Thoracic aorta (tissue), 2 donors: ENCODE measurements at regions not wholly inside any gene's neighbourhood (a gene's known extent, or its start where the extent isn't known, plus 50 kb on each side); places are given as distances from the start of the nearest gene placed in this dataset.
A peak's percentile ranks its signal among the peaks of the same experiment; 100 is the strongest.

Source experiments
- ATAC-seq: fragments of 150-250 bp; one replicate; pipeline ENCODE4 v1.8.0; 2017; ENCODE audit warnings: low read depth; ENCODE audit not compliant: insufficient number of reproducible peaks, low FRiP score
- DNase-seq: peaks from one replicate; pipeline ENCODE4 v3.0.0-alpha.2; 2020; ENCODE audit warnings: low spot score
- H3K27ac ChIP-seq, 2 donors: fragments of 200-600 bp; sonication (generic); 1 replicate in 1 of 2; 2 replicates in 1 of 2; pipeline ENCODE4 v1.5.1; 2016; ENCODE audit warnings: mild to moderate bottlenecking in 2 of 2, moderate library complexity in 2 of 2
- H3K27me3 ChIP-seq: fragments of 200-600 bp; sonication (generic); replicated peaks from 2 replicates; pipeline ENCODE4 v1.6.0; 2016; ENCODE audit warnings: mild to moderate bottlenecking; ENCODE audit not compliant: insufficient read depth
- H3K36me3 ChIP-seq: fragments of 200-600 bp; sonication (generic); one replicate; pipeline ENCODE4 v1.5.1; 2016
- H3K4me1 ChIP-seq, 2 donors: fragments of 200-600 bp; sonication (generic); 1 replicate in 1 of 2; 2 replicates in 1 of 2; pipeline versions ENCODE4 v1.5.1 to v1.6.0; 2016; ENCODE audit warnings: low read depth in 2 of 2, mild to moderate bottlenecking in 1 of 2; ENCODE audit not compliant: control insufficient read depth in 1 of 2
- H3K4me3 ChIP-seq: fragments of 200-600 bp; sonication (generic); 2 replicates; pipeline ENCODE4 v1.5.1; 2016; ENCODE audit warnings: mild to moderate bottlenecking
- H3K9me3 ChIP-seq: fragments of 200-600 bp; sonication (generic); 2 replicates; pipeline ENCODE4 v1.5.1; 2016
- TF ChIP-seq, protein P1 (sequence below): fragments of 200-600 bp; sonication (generic); IDR thresholded peaks from one replicate; pipeline ENCODE4 v1.5.1; 2019; ENCODE audit warnings: antibody characterized with exemption

DNA sequence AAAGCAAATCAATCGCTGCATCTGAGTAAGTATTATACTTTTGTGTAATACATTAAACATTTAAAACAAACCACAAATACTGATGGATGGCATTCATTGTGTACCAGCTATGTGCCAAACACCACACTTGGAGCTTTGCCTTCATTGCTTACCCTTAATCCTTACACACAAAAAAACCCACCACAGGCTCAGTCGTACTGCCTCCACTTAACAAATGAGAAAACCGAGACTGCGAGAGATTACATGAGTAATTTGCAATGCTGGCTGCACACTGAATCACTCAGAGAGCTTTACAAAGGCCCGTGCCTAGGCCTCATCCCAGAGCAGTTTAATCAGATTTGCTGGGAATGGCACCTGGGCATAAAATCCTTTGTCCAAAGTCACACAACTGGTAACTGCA is 130.5 kb downstream of the EDN1 start:
- Histone ChIP-seq H3K27me3 (no peaks in the 10 kb centered on the region), H3K27ac (no peak overlapping the region), H3K4me3 (no peak overlapping the region), H3K4me1 (peaks cover 23 to 34% of the 10 kb centered on the region in 2 donors), H3K9me3 (no peaks in the 10 kb centered on the region), H3K36me3 (no peaks in the 10 kb centered on the region)
- TF ChIP-seq, protein P1, sequence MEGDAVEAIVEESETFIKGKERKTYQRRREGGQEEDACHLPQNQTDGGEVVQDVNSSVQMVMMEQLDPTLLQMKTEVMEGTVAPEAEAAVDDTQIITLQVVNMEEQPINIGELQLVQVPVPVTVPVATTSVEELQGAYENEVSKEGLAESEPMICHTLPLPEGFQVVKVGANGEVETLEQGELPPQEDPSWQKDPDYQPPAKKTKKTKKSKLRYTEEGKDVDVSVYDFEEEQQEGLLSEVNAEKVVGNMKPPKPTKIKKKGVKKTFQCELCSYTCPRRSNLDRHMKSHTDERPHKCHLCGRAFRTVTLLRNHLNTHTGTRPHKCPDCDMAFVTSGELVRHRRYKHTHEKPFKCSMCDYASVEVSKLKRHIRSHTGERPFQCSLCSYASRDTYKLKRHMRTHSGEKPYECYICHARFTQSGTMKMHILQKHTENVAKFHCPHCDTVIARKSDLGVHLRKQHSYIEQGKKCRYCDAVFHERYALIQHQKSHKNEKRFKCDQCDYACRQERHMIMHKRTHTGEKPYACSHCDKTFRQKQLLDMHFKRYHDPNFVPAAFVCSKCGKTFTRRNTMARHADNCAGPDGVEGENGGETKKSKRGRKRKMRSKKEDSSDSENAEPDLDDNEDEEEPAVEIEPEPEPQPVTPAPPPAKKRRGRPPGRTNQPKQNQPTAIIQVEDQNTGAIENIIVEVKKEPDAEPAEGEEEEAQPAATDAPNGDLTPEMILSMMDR, result no peak
- DNase-seq (no peak), ATAC-seq (no peak)

DNA sequence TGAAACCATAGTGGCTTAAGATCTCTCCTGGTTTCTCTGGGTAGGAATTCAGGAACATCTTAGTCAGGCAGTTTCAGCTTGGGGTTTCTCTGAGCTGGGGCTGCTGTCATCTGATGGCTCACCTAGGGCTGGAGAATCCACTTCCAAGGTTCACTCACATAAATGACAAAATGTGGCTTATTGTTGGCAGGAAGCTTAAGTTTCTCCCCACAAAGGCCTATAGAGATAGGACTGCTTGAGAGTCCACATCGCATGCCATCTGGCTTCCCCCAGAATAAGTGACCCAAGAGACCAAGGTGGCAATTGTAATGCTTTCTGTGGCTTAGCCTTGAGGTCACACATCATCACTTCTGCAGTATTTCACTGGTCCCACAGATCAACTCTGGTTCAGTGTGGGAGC is 131.4 kb downstream of the EDN1 start:
- H3K4me1 ChIP-seq, result peaks cover 28 to 41% of the 10 kb centered on the region in 2 donors
- no peaks in the 10 kb centered on the region for H3K27me3 ChIP-seq
- H3K36me3 ChIP-seq, result no peaks in the 10 kb centered on the region
- DNase-seq (no peak), ATAC-seq (no peak)
- no peak overlapping the region for H3K4me3 ChIP-seq
- H3K27ac ChIP-seq, result no peak overlapping the region
- TF ChIP-seq, protein P1, result no peak
- H3K9me3 ChIP-seq, result no peaks in the 10 kb centered on the region

DNA sequence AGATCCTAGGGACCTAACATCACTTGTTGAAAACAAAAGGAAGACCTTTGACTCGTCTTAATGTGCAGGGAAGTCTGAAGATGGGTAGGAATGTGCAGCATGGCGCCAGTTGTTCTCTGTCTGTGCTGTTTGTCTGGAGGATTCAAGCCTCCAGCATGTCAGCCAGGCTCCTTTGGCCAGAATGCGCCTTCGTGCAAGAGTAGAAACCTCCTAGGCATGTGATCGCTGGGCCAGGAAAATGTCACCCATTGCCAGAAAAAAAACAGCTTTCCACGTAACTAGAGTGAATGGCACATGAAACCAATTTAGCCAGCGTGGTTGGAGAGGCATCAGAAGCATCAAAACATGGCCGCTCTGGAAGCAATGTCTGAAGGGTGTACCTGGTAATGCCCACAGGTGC is 132.7 kb downstream of the EDN1 start:
- DNase-seq (no peak), ATAC-seq (no peak)
- TF ChIP-seq, protein P1, result no peak
- Histone ChIP-seq H3K36me3 (no peaks in the 10 kb centered on the region), H3K4me1 (peaks cover 30 to 54% of the 10 kb centered on the region in 2 donors), H3K27ac (peak overlapping the region; percentile 6 to 75), H3K9me3 (no peaks in the 10 kb centered on the region), H3K27me3 (no peaks in the 10 kb centered on the region), H3K4me3 (no peak overlapping the region)

DNA sequence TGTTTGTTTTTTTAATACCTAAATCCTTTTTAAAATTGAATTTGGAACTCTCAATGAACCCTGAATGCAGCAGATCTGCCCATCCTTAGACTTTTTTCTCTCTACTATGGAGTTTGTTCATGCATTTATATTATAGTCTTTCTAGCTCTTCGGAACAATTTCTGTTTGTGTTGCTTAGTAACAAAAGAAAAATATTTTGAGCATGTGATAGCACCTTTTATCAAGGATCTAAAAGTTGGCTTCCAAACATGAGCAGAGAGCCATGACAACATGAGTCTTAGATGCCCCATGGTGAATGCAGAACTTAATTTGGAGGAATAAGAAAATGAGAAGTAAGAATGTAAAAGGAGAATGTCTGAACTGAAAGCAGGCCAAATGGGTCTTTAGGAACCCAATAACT is 133.7 kb downstream of the EDN1 start:
- Histone ChIP-seq H3K4me1 (peaks cover 30 to 57% of the 10 kb centered on the region in 2 donors), H3K4me3 (no peak overlapping the region), H3K27ac (peak overlapping the region; percentile 21 to 75), H3K36me3 (no peaks in the 10 kb centered on the region), H3K9me3 (no peaks in the 10 kb centered on the region), H3K27me3 (no peaks in the 10 kb centered on the region)
- ATAC-seq, result peak; percentile 40
- no peak for DNase-seq
- TF ChIP-seq, protein P1, result no peak

DNA sequence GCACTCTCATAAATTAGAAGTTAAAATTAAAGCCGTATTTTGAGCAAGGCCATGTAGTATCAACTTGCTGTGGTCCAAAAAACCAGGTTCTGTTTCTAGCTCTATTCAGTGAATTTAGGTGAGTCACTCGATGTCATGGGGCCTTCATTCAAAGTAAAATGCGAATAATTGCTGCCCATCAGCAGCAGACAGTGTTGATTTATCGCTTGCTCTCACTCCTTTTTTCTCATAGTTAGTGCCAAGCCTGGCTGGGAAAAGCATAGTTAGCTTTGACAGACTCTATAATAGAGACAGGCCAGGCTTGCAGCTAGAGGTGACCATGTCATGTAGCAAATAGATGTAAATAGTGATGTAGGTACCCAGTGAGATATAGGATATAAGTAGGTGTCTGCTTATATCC is 136.0 kb downstream of the EDN1 start:
- DNase-seq (no peak), ATAC-seq (no peak)
- H3K36me3 ChIP-seq, result no peaks in the 10 kb centered on the region
- H3K27me3 ChIP-seq, result no peaks in the 10 kb centered on the region
- no peaks in the 10 kb centered on the region for H3K9me3 ChIP-seq
- no peak overlapping the region for H3K4me3 ChIP-seq
- TF ChIP-seq, protein P1, result no peak
- peaks cover 30 to 53% of the 10 kb centered on the region in 2 donors for H3K4me1 ChIP-seq
- H3K27ac ChIP-seq, result peak overlapping the region; percentile 63 to 75
